Neural progenitor cell (in vitro differentiated cells): ENCODE measurements at regions not wholly inside any gene's neighbourhood (a gene's known extent, or its start where the extent isn't known, plus 50 kb on each side); places are given as distances from the start of the nearest gene placed in this dataset.

Experiments
- DNase-seq: peaks from one replicate; pipeline ENCODE4 v3.0.0-alpha.2; 2016; ENCODE audit warnings: low spot score
- H2AFZ ChIP-seq: fragments of 200-600 bp; sonication (generic); replicated peaks from 2 replicates; pipeline ENCODE4 v1.6.1; 2016; ENCODE audit warnings: antibody characterized with exemption
- H3F3A ChIP-seq: fragments of 200-600 bp; sonication (generic); 2 replicates; pipeline ENCODE4 v1.6.1; 2016; ENCODE audit warnings: antibody characterized with exemption, low read depth
- H3K27ac ChIP-seq: fragments of 200-600 bp; sonication (generic); 2 replicates; pipeline ENCODE4 v1.5.1; 2016; ENCODE audit warnings: mild to moderate bottlenecking
- H3K27me3 ChIP-seq: fragments of 200-600 bp; sonication (generic); 2 replicates; pipeline ENCODE4 v1.6.1; 2016; ENCODE audit warnings: mild to moderate bottlenecking, moderate library complexity
- H3K36me3 ChIP-seq: fragments of 200-600 bp; sonication (generic); 2 replicates; pipeline ENCODE4 v1.5.1; 2016
- H3K4me1 ChIP-seq: fragments of 200-600 bp; sonication (generic); 2 replicates; pipeline ENCODE4 v1.6.1; 2016; ENCODE audit warnings: mixed run types
- H3K4me2 ChIP-seq: fragments of 200-600 bp; sonication (generic); 2 replicates; pipeline ENCODE4 v1.6.1; 2016
- H3K4me3 ChIP-seq: fragments of 200-600 bp; sonication (generic); 2 replicates; pipeline ENCODE4 v1.5.1; 2016
- H3K79me2 ChIP-seq: fragments of 200-600 bp; sonication (generic); 2 replicates; pipeline ENCODE4 v1.6.1; 2016; ENCODE audit warnings: low read depth
- H3K9ac ChIP-seq: fragments of 200-600 bp; sonication (generic); 2 replicates; pipeline ENCODE4 v1.6.1; 2016
- H3K9me3 ChIP-seq: fragments of 200-600 bp; sonication (generic); 2 replicates; pipeline ENCODE4 v1.5.1; 2016; ENCODE audit warnings: low read depth
- H4K20me1 ChIP-seq: fragments of 200-600 bp; sonication (generic); 2 replicates; pipeline ENCODE4 v1.6.1; 2016; ENCODE audit warnings: low read depth
- H3K27ac Mint-ChIP-seq: 3 replicates; pipeline ENCODE4 v1.8.0; 2021; ENCODE audit warnings: mixed read lengths
- H3K27me3 Mint-ChIP-seq: 2 replicates; pipeline ENCODE4 v1.8.0; 2022; ENCODE audit warnings: low read depth, mild to moderate bottlenecking, inconsistent platforms, moderate library complexity, mixed read lengths; ENCODE audit not compliant: insufficient read depth
- H3K36me3 Mint-ChIP-seq: 3 replicates; pipeline ENCODE4 v1.8.0; 2021; ENCODE audit warnings: mixed read lengths
- H3K4me1 Mint-ChIP-seq: 3 replicates; pipeline ENCODE4 v1.8.0; 2021; ENCODE audit warnings: mixed read lengths
- H3K4me3 Mint-ChIP-seq: 3 replicates; pipeline ENCODE4 v1.8.0; 2021; ENCODE audit warnings: mild to moderate bottlenecking, moderate library complexity, mixed read lengths
- H3K9me3 Mint-ChIP-seq: 3 replicates; pipeline ENCODE4 v1.8.0; 2020; ENCODE audit warnings: mixed read lengths
- CTCF ChIP-seq: fragments of 200-600 bp; sonication (generic); IDR thresholded peaks from 2 replicates; pipeline ENCODE4 v1.5.1; 2017; ENCODE audit warnings: antibody characterized with exemption, mild to moderate bottlenecking
- EZH2 ChIP-seq: fragments of 200-600 bp; sonication (generic); IDR thresholded peaks from 2 replicates; pipeline ENCODE4 v1.6.1; 2017; ENCODE audit warnings: antibody characterized with exemption, mild to moderate bottlenecking, moderate library complexity
- EZH2phosphoT487 ChIP-seq: fragments of 200-600 bp; sonication (generic); IDR thresholded peaks from 2 replicates; pipeline ENCODE4 v1.6.1; 2017; ENCODE audit warnings: antibody characterized with exemption

GRCh38 chr13:23086968-23087623 lies 93.7 kb upstream of the SGCG start:
- Histone ChIP-seq H3K4me2 (no peak overlapping the region), H3K79me2 (no peaks in the 10 kb centered on the region), H3K4me1 (no peaks in the 10 kb centered on the region), H4K20me1 (no peaks in the 10 kb centered on the region), H3K36me3 (no peaks in the 10 kb centered on the region), H3F3A (no peaks in the 10 kb centered on the region), H3K4me3 (no peak overlapping the region), H3K9ac (no peak overlapping the region), H3K27me3 (no peaks in the 10 kb centered on the region), H3K27ac (no peak overlapping the region), H2AFZ (no peak overlapping the region), H3K9me3 (no peaks in the 10 kb centered on the region)
- no peak overlapping the region for H3K4me3 Mint-ChIP-seq
- no peak for TF ChIP-seq EZH2
- no peak for TF ChIP-seq CTCF
- TF ChIP-seq EZH2phosphoT487: no peak
- DNase-seq: no peak
- H3K27me3 Mint-ChIP-seq: peaks cover 7% of the 10 kb centered on the region
- H3K4me1 Mint-ChIP-seq: no peaks in the 10 kb centered on the region
- no peaks in the 10 kb centered on the region for H3K36me3 Mint-ChIP-seq
- H3K9me3 Mint-ChIP-seq: peaks cover 5% of the 10 kb centered on the region
- H3K27ac Mint-ChIP-seq: no peak overlapping the region

DNA sequence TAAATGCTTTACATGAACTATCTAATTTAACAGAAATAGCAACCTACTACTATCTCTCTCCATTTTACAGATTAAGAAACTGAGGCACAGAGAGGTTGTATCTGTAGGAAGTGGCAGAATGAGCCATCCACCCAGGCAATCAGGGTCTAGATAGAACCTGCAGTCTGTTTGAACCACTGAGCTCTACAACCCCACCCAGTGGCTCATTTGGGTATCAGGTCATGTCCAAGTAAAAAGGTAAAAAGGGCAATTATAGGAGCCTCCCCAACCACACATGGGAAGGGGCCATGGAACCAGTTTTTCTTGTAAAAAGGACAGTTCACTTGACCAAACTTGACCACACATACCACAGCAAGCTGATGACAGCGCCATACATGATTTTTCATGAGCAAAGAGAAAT lies 92.9 kb upstream of the SGCG start:
- H3K27ac Mint-ChIP-seq: no peak overlapping the region
- H3K27me3 ChIP-seq: no peaks in the 10 kb centered on the region
- no peak overlapping the region for H2AFZ ChIP-seq
- H3K27ac ChIP-seq: no peak overlapping the region
- H3F3A ChIP-seq: no peaks in the 10 kb centered on the region
- no peak overlapping the region for H3K4me3 Mint-ChIP-seq
- H3K9ac ChIP-seq: no peak overlapping the region
- no peaks in the 10 kb centered on the region for H4K20me1 ChIP-seq
- no peaks in the 10 kb centered on the region for H3K36me3 ChIP-seq
- no peak overlapping the region for H3K4me3 ChIP-seq
- H3K4me1 ChIP-seq: no peaks in the 10 kb centered on the region
- DNase-seq: peak; percentile 24
- H3K4me2 ChIP-seq: no peak overlapping the region
- H3K36me3 Mint-ChIP-seq: no peaks in the 10 kb centered on the region
- H3K4me1 Mint-ChIP-seq: no peaks in the 10 kb centered on the region
- TF ChIP-seq EZH2phosphoT487 (no peak), EZH2 (no peak), CTCF (peak; percentile 58)
- no peaks in the 10 kb centered on the region for H3K79me2 ChIP-seq
- H3K9me3 ChIP-seq: no peaks in the 10 kb centered on the region
- H3K9me3 Mint-ChIP-seq: peaks cover 5% of the 10 kb centered on the region
- H3K27me3 Mint-ChIP-seq: peaks cover 7% of the 10 kb centered on the region

GRCh38 chr13:23098161-23098907 lies 82.4 kb upstream of the SGCG start:
- Mint-ChIP-seq H3K27ac (no peak overlapping the region), H3K9me3 (no peaks in the 10 kb centered on the region), H3K4me1 (no peaks in the 10 kb centered on the region), H3K27me3 (no peaks in the 10 kb centered on the region), H3K4me3 (no peak overlapping the region), H3K36me3 (no peaks in the 10 kb centered on the region)
- H3K4me3 ChIP-seq: no peak overlapping the region
- DNase-seq: no peak
- H3K27me3 ChIP-seq: no peaks in the 10 kb centered on the region
- H3K9ac ChIP-seq: no peak overlapping the region
- TF ChIP-seq EZH2phosphoT487: no peak
- TF ChIP-seq EZH2: no peak
- no peak for TF ChIP-seq CTCF
- no peaks in the 10 kb centered on the region for H3K4me1 ChIP-seq
- no peaks in the 10 kb centered on the region for H3K36me3 ChIP-seq
- no peak overlapping the region for H2AFZ ChIP-seq
- H3K27ac ChIP-seq: no peak overlapping the region
- H3K4me2 ChIP-seq: no peak overlapping the region
- H4K20me1 ChIP-seq: no peaks in the 10 kb centered on the region
- H3K79me2 ChIP-seq: no peaks in the 10 kb centered on the region
- H3F3A ChIP-seq: no peaks in the 10 kb centered on the region
- no peaks in the 10 kb centered on the region for H3K9me3 ChIP-seq
